GM10266 (cell line): ENCODE measurements at regions not wholly inside any gene's neighbourhood (a gene's known extent, or its start where the extent isn't known, plus 50 kb on each side); places are given as distances from the start of the nearest gene placed in this dataset.

Source experiments
- DNase-seq: peaks from one replicate; pipeline ENCODE4 v3.0.0; 2012; ENCODE audit errors: extremely low spot score
- CTCF ChIP-seq: IDR thresholded peaks from 2 replicates; pipeline ENCODE4 v1.5.1; 2012; ENCODE audit warnings: mild to moderate bottlenecking, low read depth; ENCODE audit not compliant: control insufficient read depth, insufficient read depth; ENCODE audit errors: missing control alignments

- no peak for DNase-seq
- TF ChIP-seq CTCF: no peak
These were observed 389.7 kb downstream of the RPS6KC1 start for GRCh38 chr1:213440766-213441165.

- DNase-seq: no peak
- no peak for TF ChIP-seq CTCF
These were observed 392.4 kb downstream of the RPS6KC1 start for GRCh38 chr1:213443415-213443814.

- DNase-seq: no peak
- TF ChIP-seq CTCF: no peak
These were observed 393.2 kb downstream of the RPS6KC1 start for GRCh38 chr1:213444224-213444623.

- no peak for TF ChIP-seq CTCF
- no peak for DNase-seq
These were observed 395.5 kb downstream of the RPS6KC1 start for GRCh38 chr1:213446496-213446895.

GRCh38 chr1:213448360-213448759 lies 397.3 kb downstream of the RPS6KC1 start:
- DNase-seq: no peak
- TF ChIP-seq CTCF: no peak

- no peak for DNase-seq
- TF ChIP-seq CTCF: no peak
These were observed 397.7 kb downstream of the RPS6KC1 start for GRCh38 chr1:213448776-213449175.

- DNase-seq: no peak
- TF ChIP-seq CTCF: no peak
These were observed 401.5 kb downstream of the RPS6KC1 start for GRCh38 chr1:213452501-213452900.

- TF ChIP-seq CTCF: no peak
- no peak for DNase-seq
These were observed 406.1 kb downstream of the RPS6KC1 start for GRCh38 chr1:213457186-213457585.
